ENCODE measurements at regions not wholly inside any gene's neighbourhood (a gene's known extent, or its start where the extent isn't known, plus 50 kb on each side); places are given as distances from the start of the nearest gene placed in this dataset.

DNA sequence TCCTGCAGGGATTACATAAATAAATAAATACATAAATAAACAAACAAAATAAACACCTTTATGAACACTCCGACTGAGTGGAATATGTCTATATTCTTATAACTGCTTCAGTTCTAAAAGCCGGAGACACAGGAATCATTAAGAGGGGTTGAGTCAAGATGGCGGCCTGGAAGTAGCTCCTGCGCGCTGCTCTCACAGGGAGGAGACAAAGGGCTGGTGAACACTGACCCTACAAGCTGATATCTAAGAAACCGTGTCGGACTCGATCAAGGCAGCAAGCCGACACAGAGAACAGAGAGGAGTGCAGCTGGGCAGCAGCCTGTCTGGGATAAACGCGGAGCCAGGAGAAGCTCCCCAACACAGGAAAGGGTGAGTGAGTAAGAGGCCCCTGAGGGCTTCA is 1098.6 kb upstream of the NCAM2 start:
- TF ChIP-seq, protein P1, sequence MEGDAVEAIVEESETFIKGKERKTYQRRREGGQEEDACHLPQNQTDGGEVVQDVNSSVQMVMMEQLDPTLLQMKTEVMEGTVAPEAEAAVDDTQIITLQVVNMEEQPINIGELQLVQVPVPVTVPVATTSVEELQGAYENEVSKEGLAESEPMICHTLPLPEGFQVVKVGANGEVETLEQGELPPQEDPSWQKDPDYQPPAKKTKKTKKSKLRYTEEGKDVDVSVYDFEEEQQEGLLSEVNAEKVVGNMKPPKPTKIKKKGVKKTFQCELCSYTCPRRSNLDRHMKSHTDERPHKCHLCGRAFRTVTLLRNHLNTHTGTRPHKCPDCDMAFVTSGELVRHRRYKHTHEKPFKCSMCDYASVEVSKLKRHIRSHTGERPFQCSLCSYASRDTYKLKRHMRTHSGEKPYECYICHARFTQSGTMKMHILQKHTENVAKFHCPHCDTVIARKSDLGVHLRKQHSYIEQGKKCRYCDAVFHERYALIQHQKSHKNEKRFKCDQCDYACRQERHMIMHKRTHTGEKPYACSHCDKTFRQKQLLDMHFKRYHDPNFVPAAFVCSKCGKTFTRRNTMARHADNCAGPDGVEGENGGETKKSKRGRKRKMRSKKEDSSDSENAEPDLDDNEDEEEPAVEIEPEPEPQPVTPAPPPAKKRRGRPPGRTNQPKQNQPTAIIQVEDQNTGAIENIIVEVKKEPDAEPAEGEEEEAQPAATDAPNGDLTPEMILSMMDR (IDR thresholded peaks at IDR 0.05) = no peak
- no peak for TF ChIP-seq POLR2AphosphoS5 (IDR thresholded peaks at IDR 0.05)
- no peak for TF ChIP-seq POLR2A (IDR thresholded peaks at IDR 0.05)
